ENCODE measurements at regions not wholly inside any gene's neighbourhood (a gene's known extent, or its start where the extent isn't known, plus 50 kb on each side); places are given as distances from the start of the nearest gene placed in this dataset.

DNA sequence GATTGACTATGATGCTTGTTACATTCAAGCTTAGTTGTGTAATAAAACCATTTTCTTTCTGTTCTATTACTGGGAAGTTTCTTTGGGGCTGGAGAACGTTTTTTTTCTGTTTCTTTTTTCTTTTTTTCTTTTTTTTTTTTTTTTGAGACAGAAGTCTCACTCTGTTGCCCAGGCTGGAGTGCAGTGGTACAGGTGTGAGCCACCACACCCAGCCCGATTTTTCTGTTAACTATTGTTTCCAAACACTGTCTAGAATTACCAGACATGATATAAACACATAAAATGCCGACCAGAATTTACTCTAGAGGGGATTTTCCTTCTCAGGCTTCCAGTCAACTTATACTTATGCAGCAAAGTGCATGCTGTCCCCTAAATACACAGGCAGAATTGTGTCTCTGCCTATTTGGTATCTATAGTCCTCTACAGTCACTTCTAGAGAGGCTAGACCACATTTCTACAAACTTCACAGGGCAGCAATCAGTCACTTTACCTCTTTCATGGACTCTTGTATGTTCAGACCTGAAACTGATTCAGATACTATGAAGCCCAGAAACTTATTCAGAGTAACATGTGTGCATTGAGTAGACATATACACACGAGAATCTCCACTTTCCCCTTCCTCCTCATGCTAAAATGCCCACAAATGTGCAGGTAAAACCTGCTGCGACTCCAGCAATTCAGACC, 121.2 kb downstream of the ZNF737 start:
- TF ChIP-seq POLR2A (IDR thresholded peaks at IDR 0.05): no peak
- TF ChIP-seq, protein P1, sequence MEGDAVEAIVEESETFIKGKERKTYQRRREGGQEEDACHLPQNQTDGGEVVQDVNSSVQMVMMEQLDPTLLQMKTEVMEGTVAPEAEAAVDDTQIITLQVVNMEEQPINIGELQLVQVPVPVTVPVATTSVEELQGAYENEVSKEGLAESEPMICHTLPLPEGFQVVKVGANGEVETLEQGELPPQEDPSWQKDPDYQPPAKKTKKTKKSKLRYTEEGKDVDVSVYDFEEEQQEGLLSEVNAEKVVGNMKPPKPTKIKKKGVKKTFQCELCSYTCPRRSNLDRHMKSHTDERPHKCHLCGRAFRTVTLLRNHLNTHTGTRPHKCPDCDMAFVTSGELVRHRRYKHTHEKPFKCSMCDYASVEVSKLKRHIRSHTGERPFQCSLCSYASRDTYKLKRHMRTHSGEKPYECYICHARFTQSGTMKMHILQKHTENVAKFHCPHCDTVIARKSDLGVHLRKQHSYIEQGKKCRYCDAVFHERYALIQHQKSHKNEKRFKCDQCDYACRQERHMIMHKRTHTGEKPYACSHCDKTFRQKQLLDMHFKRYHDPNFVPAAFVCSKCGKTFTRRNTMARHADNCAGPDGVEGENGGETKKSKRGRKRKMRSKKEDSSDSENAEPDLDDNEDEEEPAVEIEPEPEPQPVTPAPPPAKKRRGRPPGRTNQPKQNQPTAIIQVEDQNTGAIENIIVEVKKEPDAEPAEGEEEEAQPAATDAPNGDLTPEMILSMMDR (IDR thresholded peaks at IDR 0.05): no peak
- TF ChIP-seq EP300 (IDR thresholded peaks at IDR 0.05): no peak

Measured in ovary (tissue), 3 donors.